Activated naive CD8-positive, alpha-beta T cell treated with anti-CD3 and anti-CD28 coated beads for 36 hours (primary cell): ENCODE measurements at regions not wholly inside any gene's neighbourhood (a gene's known extent, or its start where the extent isn't known, plus 50 kb on each side); places are given as distances from the start of the nearest gene placed in this dataset.
"Not testable (repeated sequence)": the region's sequence is repeated elsewhere in the genome, so short reads cannot be mapped to it uniquely, and the experiment has no call there.

Experiments used
- DNase-seq: peaks from one replicate; pipeline ENCODE4 v3.0.0; 2021
- H3K27ac Mint-ChIP-seq: one replicate; pipeline ENCODE4 v1.8.0; 2022; ENCODE audit warnings: mild to moderate bottlenecking, moderate library complexity, mixed read lengths
- H3K27me3 Mint-ChIP-seq: one replicate; pipeline ENCODE4 v1.8.0; 2022; ENCODE audit warnings: mild to moderate bottlenecking, mixed read lengths
- H3K36me3 Mint-ChIP-seq: one replicate; pipeline ENCODE4 v1.8.0; 2021; ENCODE audit warnings: mild to moderate bottlenecking, mixed read lengths
- H3K4me1 Mint-ChIP-seq: one replicate; pipeline ENCODE4 v1.8.0; 2021; ENCODE audit warnings: mixed read lengths
- H3K4me3 Mint-ChIP-seq: one replicate; pipeline ENCODE4 v1.8.0; 2022; ENCODE audit warnings: mild to moderate bottlenecking, moderate library complexity, mixed read lengths
- H3K9me3 Mint-ChIP-seq: one replicate; pipeline ENCODE4 v1.8.0; 2022; ENCODE audit warnings: mixed read lengths

DNA sequence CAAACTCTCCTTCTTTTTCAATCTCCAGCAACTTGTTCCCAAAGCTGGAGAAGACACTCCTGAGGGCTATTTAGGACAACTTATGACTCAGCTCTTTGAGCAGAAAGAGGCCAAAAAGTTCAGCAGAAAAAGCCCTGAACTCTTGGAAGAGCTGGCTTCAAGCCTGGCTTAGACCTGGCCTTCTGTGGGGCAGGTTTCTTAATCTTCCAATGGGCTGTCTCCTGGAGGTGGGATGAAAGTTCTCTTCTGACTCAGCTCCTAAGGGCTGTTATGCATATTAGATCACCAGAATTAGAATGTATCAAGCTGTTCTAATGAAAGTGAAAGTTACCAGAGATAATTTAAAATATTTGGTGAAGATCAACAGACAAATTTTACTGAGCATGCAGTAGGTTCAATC is 129.4 kb downstream of the RAD51AP2 start:
- DNase-seq = no peak
- H3K36me3 Mint-ChIP-seq = no peaks in the 10 kb centered on the region
- H3K27me3 Mint-ChIP-seq = no peaks in the 10 kb centered on the region
- no peak overlapping the region for H3K27ac Mint-ChIP-seq
- H3K9me3 Mint-ChIP-seq = no peaks in the 10 kb centered on the region
- no peaks in the 10 kb centered on the region for H3K4me1 Mint-ChIP-seq
- H3K4me3 Mint-ChIP-seq = no peak overlapping the region

DNA sequence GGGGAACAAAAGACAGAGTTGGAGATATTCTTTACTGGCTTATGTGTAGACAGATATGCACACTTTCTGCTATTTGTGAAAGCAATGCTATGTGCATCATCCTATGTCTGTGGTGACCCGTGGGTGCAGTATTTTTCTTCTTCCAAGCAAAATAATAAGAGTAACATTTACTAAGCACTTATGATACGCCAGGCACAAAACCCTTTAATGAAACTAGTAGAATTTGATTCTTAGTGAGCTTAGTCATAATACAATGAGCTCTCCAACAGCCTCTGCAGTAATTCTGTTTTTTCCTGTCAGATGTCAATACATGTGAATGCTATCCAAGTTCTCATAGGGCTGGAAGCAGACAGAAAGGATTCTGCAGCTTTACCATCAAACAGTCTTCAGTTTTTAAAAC is 130.6 kb downstream of the RAD51AP2 start:
- H3K27ac Mint-ChIP-seq = no peak overlapping the region
- no peaks in the 10 kb centered on the region for H3K4me1 Mint-ChIP-seq
- H3K9me3 Mint-ChIP-seq = no peaks in the 10 kb centered on the region
- no peaks in the 10 kb centered on the region for H3K27me3 Mint-ChIP-seq
- H3K4me3 Mint-ChIP-seq = no peak overlapping the region
- no peak for DNase-seq
- H3K36me3 Mint-ChIP-seq = no peaks in the 10 kb centered on the region

DNA sequence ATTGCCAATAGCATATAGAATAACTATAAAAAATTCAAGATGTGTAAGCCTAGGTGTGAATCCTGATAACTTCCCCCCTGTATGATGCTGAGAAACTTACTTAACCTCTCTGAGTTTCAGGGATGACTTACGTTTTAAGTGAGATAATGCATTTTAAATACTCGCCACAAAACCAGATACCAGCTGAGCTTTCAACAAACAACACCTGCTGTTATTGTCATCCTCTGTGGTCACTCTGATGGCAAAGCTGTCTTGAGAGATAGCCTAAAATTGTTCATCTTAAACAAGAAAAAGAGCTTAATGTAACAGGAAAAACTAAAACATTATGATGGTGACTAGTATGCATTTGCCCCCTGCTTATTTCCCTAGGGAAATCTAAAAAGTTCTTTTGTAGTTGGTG is 131.5 kb downstream of the RAD51AP2 start:
- H3K9me3 Mint-ChIP-seq = no peaks in the 10 kb centered on the region
- H3K27ac Mint-ChIP-seq = no peak overlapping the region
- H3K27me3 Mint-ChIP-seq = no peaks in the 10 kb centered on the region
- no peaks in the 10 kb centered on the region for H3K4me1 Mint-ChIP-seq
- H3K4me3 Mint-ChIP-seq = no peak overlapping the region
- DNase-seq = no peak
- H3K36me3 Mint-ChIP-seq = no peaks in the 10 kb centered on the region

DNA sequence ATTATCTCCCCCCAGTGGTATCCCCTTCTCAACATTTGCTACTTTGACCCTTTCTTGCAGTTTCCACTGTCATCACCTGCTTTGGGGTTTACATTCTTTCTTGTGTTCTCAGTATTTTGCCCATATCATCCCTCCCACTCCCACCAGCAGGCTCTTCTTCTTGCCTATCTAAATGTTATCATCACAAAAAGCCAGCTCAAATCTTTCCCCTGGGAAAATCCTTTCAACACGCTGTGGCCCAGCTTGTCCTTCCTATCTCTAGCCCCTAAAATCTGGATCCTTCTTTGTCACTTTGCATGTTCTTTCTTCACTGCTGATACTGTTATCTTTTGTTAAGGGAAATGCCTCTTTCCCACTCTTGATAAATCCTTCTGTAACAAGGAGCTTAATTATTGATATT is 138.2 kb downstream of the RAD51AP2 start:
- Mint-ChIP-seq H3K4me1 (no peaks in the 10 kb centered on the region), H3K27ac (no peak overlapping the region), H3K36me3 (no peaks in the 10 kb centered on the region), H3K4me3 (no peak overlapping the region), H3K9me3 (no peaks in the 10 kb centered on the region), H3K27me3 (no peaks in the 10 kb centered on the region)
- DNase-seq = no peak

DNA sequence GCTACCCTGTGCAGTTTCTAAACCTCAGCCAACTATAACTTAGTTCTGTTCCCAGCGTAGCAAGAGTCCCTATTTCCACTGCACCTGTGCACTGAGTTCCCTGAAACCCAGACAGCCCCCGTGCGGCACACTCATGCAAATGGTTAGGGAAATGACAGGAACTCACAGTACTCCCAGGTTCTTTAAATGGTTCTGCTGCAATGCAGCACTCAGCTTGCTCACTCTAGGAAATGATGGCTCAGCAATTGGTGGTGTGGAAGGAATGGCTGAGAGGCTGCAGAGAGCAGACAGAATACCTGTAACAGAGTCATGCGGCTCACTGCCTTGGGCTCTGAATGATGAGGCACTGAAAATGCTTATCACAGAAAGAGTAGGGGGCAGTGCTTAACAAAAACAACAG is 143.0 kb downstream of the RAD51AP2 start:
- Mint-ChIP-seq H3K36me3 (no peaks in the 10 kb centered on the region), H3K27me3 (no peaks in the 10 kb centered on the region), H3K27ac (no peak overlapping the region), H3K4me1 (no peaks in the 10 kb centered on the region), H3K4me3 (no peak overlapping the region), H3K9me3 (peaks cover 2% of the 10 kb centered on the region)
- DNase-seq = no peak

DNA sequence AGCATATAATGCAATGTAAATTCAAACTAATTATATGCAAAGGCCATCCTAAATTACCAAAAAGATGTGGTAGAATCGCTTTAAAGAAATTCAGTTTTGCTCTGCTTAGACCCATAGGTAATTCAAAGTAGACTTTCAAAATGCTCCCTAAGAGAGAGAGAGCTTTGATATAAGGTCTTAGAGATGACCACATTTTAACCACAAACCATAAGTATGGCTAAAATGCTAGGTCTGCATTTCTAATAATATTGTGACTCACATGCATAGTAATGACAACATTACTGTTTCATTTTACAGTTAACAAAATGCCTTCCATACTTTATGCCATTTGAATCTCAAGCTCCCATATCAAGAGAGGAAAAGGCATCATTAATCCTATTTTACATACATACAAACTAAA is 144.5 kb downstream of the RAD51AP2 start:
- no peak overlapping the region for H3K27ac Mint-ChIP-seq
- peaks cover 8% of the 10 kb centered on the region for H3K9me3 Mint-ChIP-seq
- no peaks in the 10 kb centered on the region for H3K27me3 Mint-ChIP-seq
- DNase-seq = no peak
- H3K4me1 Mint-ChIP-seq = no peaks in the 10 kb centered on the region
- no peak overlapping the region for H3K4me3 Mint-ChIP-seq
- no peaks in the 10 kb centered on the region for H3K36me3 Mint-ChIP-seq

DNA sequence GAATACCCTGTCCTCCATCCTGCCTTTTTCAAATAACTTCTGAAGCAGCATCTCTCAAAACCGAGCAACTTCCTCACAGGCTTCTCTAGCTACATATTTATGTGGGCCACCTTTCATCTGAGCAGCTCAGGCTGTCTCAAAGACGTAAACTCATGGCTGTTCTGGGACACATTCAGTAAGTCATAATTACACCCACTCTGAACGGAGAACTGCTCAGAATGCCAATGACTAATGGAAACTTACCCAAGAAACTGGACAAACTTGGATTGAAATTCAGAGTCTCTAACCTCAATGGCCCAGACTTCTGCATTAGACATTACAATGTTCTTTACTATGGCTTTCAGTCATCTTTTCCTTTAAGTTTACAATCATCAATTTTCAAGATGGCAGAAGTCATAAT is 145.2 kb downstream of the RAD51AP2 start:
- H3K36me3 Mint-ChIP-seq = no peaks in the 10 kb centered on the region
- H3K9me3 Mint-ChIP-seq = peaks cover 8% of the 10 kb centered on the region
- no peak for DNase-seq
- no peak overlapping the region for H3K27ac Mint-ChIP-seq
- no peaks in the 10 kb centered on the region for H3K4me1 Mint-ChIP-seq
- H3K4me3 Mint-ChIP-seq = no peak overlapping the region
- no peaks in the 10 kb centered on the region for H3K27me3 Mint-ChIP-seq

DNA sequence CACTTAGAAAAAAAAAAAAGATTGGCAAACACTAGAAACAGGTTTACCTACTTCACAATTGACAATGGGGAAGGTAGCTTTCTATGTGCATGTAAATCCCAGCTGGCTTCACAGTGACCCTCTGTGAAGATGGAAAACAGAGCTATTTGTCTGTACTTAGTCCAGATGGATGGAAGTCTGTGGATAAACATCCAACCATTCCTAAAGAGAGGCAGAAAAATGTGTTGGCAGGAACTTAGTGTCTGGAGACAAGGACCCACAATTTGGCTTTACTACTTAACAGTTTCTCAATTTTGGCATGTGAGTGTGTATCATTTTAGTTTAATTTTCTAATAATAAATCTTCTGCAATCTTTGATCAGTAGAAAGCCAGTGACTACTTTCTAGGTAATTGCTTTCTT is 154.4 kb downstream of the RAD51AP2 start:
- Mint-ChIP-seq H3K4me3 (no peak overlapping the region), H3K4me1 (no peaks in the 10 kb centered on the region), H3K27me3 (no peaks in the 10 kb centered on the region), H3K9me3 (peaks cover 13% of the 10 kb centered on the region), H3K36me3 (no peaks in the 10 kb centered on the region), H3K27ac (no peak overlapping the region)
- DNase-seq = no peak

DNA sequence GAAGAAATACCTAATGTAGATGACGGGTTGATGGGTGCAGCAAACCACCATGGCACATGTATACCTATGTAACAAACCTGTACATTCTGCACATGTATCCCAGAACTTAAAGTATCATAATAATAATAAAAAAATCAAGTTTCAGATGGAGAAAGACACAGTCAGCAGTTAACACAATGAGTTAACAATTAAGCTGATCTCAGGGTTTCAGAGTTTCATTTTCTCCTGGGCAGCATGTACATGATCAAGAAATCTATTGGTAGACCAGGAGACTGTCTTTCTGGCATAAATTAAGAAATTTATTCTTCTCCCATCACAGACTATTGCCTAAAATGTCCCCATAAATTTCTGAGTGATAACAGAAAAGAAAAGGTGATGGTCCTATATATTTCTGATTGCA is 155.3 kb downstream of the RAD51AP2 start:
- Mint-ChIP-seq H3K27ac (no peak overlapping the region), H3K9me3 (peaks cover 13% of the 10 kb centered on the region), H3K4me1 (no peaks in the 10 kb centered on the region), H3K4me3 (no peak overlapping the region), H3K36me3 (no peaks in the 10 kb centered on the region), H3K27me3 (no peaks in the 10 kb centered on the region)
- no peak for DNase-seq

DNA sequence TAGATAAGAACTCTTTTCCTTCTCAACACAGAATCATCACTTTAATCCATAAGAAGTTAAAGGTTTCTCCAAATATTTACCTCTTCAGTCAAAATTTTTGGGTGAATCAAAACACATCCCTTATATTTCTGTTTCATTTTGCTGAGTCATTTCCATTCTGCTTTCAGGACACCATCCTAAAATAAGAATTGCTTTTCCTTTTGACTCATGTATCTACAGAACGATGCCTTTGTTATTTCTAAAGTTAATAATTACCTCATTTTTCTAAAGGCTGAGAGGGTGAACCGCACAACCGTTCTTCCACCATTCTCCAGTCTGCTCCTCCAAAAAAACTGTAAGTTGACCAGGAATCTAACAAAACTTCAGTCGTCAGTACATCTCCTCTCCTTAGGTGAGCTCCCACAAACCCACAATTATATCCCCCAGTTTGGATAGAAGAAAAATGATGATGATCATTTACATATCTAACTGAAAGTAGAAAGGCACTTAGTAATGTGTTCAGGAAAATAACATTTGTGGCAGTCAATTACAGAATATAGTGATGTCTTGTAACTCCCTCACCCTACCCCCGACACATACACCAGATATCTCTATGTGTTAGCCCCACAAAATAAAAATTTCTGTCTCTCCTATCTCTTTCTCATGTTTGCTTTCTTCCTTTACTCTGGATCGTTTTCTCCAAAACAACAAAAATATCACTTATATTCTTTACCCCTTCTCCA is 162.5 kb downstream of the RAD51AP2 start:
- no peak for DNase-seq
- peaks cover 11% of the 10 kb centered on the region for H3K9me3 Mint-ChIP-seq
- H3K27me3 Mint-ChIP-seq = no peaks in the 10 kb centered on the region
- H3K27ac Mint-ChIP-seq = no peak overlapping the region
- no peaks in the 10 kb centered on the region for H3K4me1 Mint-ChIP-seq
- no peaks in the 10 kb centered on the region for H3K36me3 Mint-ChIP-seq
- no peak overlapping the region for H3K4me3 Mint-ChIP-seq

DNA sequence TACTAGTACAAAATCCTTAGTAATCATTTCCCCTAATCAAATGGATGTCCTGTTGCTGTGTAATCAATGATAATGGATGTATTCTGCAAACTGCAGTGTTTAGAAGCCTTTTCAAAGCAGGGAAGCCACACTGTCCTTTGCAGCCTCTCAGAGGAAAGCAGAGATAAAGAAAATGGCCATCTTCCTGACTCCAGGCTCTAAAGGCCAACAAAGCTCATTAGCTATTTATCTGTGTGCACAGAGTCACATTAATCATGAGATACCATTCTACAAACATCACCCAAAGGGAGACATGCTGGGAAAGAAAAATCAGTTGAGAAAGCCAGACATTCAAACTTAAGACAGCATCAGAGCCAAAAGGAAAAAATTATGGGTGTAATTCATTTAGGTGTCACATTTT is 165.0 kb downstream of the RAD51AP2 start:
- DNase-seq = no peak
- H3K9me3 Mint-ChIP-seq = peaks cover 3% of the 10 kb centered on the region
- H3K27ac Mint-ChIP-seq = no peak overlapping the region
- H3K36me3 Mint-ChIP-seq = no peaks in the 10 kb centered on the region
- H3K27me3 Mint-ChIP-seq = no peaks in the 10 kb centered on the region
- no peak overlapping the region for H3K4me3 Mint-ChIP-seq
- H3K4me1 Mint-ChIP-seq = no peaks in the 10 kb centered on the region

DNA sequence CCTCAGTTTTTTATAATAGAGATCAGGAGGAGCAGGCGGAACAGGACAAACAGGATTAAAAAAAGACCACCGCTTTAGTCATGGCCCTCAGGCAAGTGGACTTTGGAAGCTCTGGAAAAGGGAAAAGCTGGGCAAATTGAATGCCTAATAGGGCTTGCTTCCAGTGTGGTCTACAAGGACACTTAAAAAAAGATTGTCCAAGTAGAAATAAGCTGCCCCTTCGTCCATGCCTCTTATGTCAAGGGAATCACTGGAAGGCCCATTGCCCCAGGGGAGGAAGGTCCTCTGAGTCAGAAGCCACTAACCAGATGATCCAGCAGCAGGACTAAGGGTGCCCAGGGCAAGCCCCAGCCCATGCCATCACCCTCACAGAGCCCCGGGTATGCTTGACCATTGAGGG is 175.5 kb downstream of the RAD51AP2 start:
- H3K36me3 Mint-ChIP-seq, H3K9me3 Mint-ChIP-seq, H3K4me3 Mint-ChIP-seq, H3K27me3 Mint-ChIP-seq, DNase-seq, H3K4me1 Mint-ChIP-seq, H3K27ac Mint-ChIP-seq: not testable (repeated sequence)

DNA sequence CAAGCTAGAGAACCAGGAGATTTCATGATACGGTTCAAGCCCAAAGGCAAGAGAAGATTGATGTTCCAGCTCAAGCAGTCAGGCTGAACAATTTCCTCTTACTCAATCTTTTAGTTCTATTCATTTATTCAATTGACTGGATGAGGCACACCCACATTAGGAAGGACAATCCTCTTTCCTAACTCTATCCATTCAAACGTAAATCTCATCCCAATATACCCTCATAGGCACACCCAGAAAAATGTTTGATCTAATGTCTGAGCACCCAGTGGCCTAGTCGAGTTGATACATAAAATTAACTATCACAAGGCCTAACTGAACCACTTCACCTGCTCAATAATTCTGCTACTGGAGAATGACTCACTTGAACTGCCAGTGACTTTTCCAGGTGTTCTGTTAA is 180.7 kb downstream of the RAD51AP2 start:
- Mint-ChIP-seq H3K4me1 (no peaks in the 10 kb centered on the region), H3K4me3 (no peak overlapping the region), H3K36me3 (no peaks in the 10 kb centered on the region), H3K27me3 (no peaks in the 10 kb centered on the region), H3K9me3 (peaks cover 2% of the 10 kb centered on the region), H3K27ac (no peak overlapping the region)
- DNase-seq = no peak

DNA sequence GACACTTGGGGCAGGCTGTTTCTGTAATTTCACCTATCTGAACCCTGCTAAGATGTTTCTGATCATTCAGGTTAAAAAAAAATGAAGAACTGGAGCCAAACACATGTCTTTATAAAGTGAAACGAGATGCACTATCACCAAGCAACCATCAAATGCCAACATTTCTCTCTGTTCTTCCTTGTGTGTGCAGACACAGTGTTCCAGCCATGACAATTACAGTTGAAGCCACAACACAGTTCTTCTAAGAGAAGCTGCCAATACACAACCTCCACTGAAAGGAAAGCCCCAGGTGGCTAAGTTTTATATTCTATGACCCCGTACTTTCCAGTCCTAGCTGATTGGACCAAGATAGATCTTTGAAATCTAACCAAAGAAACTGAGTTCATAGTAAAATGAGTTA is 181.8 kb downstream of the RAD51AP2 start:
- H3K27me3 Mint-ChIP-seq = no peaks in the 10 kb centered on the region
- H3K4me1 Mint-ChIP-seq = no peaks in the 10 kb centered on the region
- no peak overlapping the region for H3K27ac Mint-ChIP-seq
- DNase-seq = no peak
- H3K36me3 Mint-ChIP-seq = no peaks in the 10 kb centered on the region
- H3K9me3 Mint-ChIP-seq = peaks cover 2% of the 10 kb centered on the region
- H3K4me3 Mint-ChIP-seq = no peak overlapping the region

DNA sequence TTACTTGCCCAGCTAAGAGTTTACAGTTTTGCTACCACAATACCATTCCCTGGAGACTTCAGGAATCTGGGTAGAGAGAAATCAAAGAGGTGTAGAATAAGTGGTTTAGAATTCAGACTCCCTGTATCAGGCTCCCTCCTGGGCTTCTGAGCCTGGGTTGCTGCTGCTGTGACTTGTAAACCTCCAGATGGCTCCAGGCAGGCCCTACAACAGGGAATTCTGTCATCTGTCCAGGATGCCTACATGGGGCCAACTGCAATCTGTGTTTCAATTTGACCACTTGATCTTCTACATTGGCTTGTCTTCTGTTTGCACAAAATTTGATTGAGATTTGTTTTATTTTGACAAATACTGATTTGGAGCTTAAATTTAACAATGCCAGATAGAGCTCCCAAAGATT is 183.9 kb downstream of the RAD51AP2 start:
- no peaks in the 10 kb centered on the region for H3K27me3 Mint-ChIP-seq
- no peak overlapping the region for H3K27ac Mint-ChIP-seq

DNA sequence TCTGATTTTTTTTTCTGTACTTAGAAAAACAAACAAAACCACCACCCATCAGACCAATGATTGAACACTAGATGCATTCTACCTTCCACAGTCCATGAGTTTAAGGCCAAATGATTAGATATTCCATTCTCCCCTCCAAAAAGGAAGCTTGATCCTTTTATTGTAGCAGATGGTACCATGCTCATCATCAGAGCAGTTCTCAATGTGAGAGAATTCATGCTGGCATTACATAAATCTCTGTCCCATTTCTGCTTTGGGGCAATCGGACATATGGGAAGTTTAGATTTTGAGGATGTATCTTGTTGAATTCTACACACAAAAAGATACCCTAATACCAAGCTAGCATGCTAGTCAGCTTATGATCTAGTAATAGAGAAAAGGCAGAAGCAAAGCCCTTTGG is 186.6 kb downstream of the RAD51AP2 start:
- H3K9me3 Mint-ChIP-seq = no peaks in the 10 kb centered on the region
- no peak overlapping the region for H3K27ac Mint-ChIP-seq
- H3K4me3 Mint-ChIP-seq = no peak overlapping the region
- H3K27me3 Mint-ChIP-seq = no peaks in the 10 kb centered on the region
- H3K4me1 Mint-ChIP-seq = no peaks in the 10 kb centered on the region
- no peaks in the 10 kb centered on the region for H3K36me3 Mint-ChIP-seq
- no peak for DNase-seq

More for the DNA sequence above, 183.9 kb downstream of the RAD51AP2 start:
- Mint-ChIP-seq H3K4me3 (no peak overlapping the region), H3K9me3 (peaks cover 2% of the 10 kb centered on the region), H3K36me3 (no peaks in the 10 kb centered on the region), H3K4me1 (no peaks in the 10 kb centered on the region)
- DNase-seq = no peak
